Cerebellar cortex (tissue), 1 donor: ENCODE measurements at regions not wholly inside any gene's neighbourhood (a gene's known extent, or its start where the extent isn't known, plus 50 kb on each side); places are given as distances from the start of the nearest gene placed in this dataset.
"Not testable (repeated sequence)": the region's sequence is repeated elsewhere in the genome, so short reads cannot be mapped to it uniquely, and the experiment has no call there.

Experiments used
- DNase-seq: peaks from one replicate; pipeline ENCODE4 v3.0.0-alpha.2; 2015; ENCODE audit warnings: low spot score

- DNase-seq: no peak
These were observed 424.4 kb downstream of the TMEM135 start for GRCh38 chr11:87462171-87462570.

GRCh38 chr11:87460842-87461637, 423.3 kb downstream of the TMEM135 start:
- DNase-seq: no peak

GRCh38 chr11:87460279-87460678, 422.5 kb downstream of the TMEM135 start:
- no peak for DNase-seq

- no peak for DNase-seq
These were observed 421.6 kb downstream of the TMEM135 start for GRCh38 chr11:87459351-87459750.

- no peak for DNase-seq
These were observed 418.8 kb downstream of the TMEM135 start for GRCh38 chr11:87456499-87456898.

- DNase-seq: no peak
These were observed 417.4 kb downstream of the TMEM135 start for GRCh38 chr11:87455180-87455579.

- DNase-seq: no peak
These were observed 416.5 kb downstream of the TMEM135 start for GRCh38 chr11:87454241-87454640.

- DNase-seq: no peak
These were observed 415.9 kb downstream of the TMEM135 start for GRCh38 chr11:87453531-87454089.

- DNase-seq: not testable (repeated sequence)
These were observed 414.3 kb downstream of the TMEM135 start for GRCh38 chr11:87452025-87452424.

GRCh38 chr11:87451395-87451794, 413.7 kb downstream of the TMEM135 start:
- DNase-seq: no peak

GRCh38 chr11:87447606-87448005, 409.9 kb downstream of the TMEM135 start:
- no peak for DNase-seq

GRCh38 chr11:87444993-87445392, 407.3 kb downstream of the TMEM135 start:
- DNase-seq: no peak

- DNase-seq: no peak
These were observed 406.0 kb downstream of the TMEM135 start for GRCh38 chr11:87443707-87444106.

- no peak for DNase-seq
These were observed 402.5 kb downstream of the TMEM135 start for GRCh38 chr11:87440076-87440770.

- no peak for DNase-seq
These were observed 400.7 kb downstream of the TMEM135 start for GRCh38 chr11:87438416-87438815.

GRCh38 chr11:87437844-87438223, 400.1 kb downstream of the TMEM135 start:
- no peak for DNase-seq

- no peak for DNase-seq
These were observed 399.6 kb downstream of the TMEM135 start for GRCh38 chr11:87437133-87437843.

- no peak for DNase-seq
These were observed 394.3 kb downstream of the TMEM135 start for GRCh38 chr11:87432022-87432421.

GRCh38 chr11:87431392-87431791, 393.7 kb downstream of the TMEM135 start:
- no peak for DNase-seq

- DNase-seq: no peak
These were observed 393.1 kb downstream of the TMEM135 start for GRCh38 chr11:87430821-87431220.

- no peak for DNase-seq
These were observed 392.3 kb downstream of the TMEM135 start for GRCh38 chr11:87429996-87430395.

- no peak for DNase-seq
These were observed 390.5 kb downstream of the TMEM135 start for GRCh38 chr11:87428266-87428665.

GRCh38 chr11:87425943-87426342, 388.2 kb downstream of the TMEM135 start:
- no peak for DNase-seq
